Small intestine (tissue), 7 donors: ENCODE measurements at regions not wholly inside any gene's neighbourhood (a gene's known extent, or its start where the extent isn't known, plus 50 kb on each side); places are given as distances from the start of the nearest gene placed in this dataset.

Source experiments
- DNase-seq, 2 donors: peaks; one replicate each; pipeline versions ENCODE4 v3.0.0 to v3.0.0-alpha.2; 2013
- FAIRE-seq: peaks from 2 replicates; lab custom pipeline; 2012; peaks lifted over from hg19 to GRCh38; lab: Jason Lieb, UNC
- H3K27ac ChIP-seq, 3 donors: one replicate each; pipeline ENCODE4 v1.5.1; 2013; ENCODE audit warnings: low read length in 2 of 3, mild to moderate bottlenecking in 2 of 3, control low read depth in 1 of 3, inconsistent platforms in 1 of 3, low read depth in 1 of 3, moderate library complexity in 1 of 3
- H3K27me3 ChIP-seq, 3 donors: one replicate each; pipeline ENCODE4 v1.6.1; 2013; ENCODE audit warnings: low read length in 3 of 3, inconsistent platforms in 1 of 3; ENCODE audit not compliant: control insufficient read depth in 3 of 3, insufficient read depth in 3 of 3
- H3K36me3 ChIP-seq, 3 donors: one replicate each; pipeline ENCODE4 v1.6.1; 2013; ENCODE audit warnings: low read length in 3 of 3, inconsistent platforms in 1 of 3, low read depth in 1 of 3, mild to moderate bottlenecking in 1 of 3, moderate library complexity in 1 of 3; ENCODE audit not compliant: control insufficient read depth in 3 of 3, insufficient read depth in 2 of 3
- H3K4me1 ChIP-seq, 3 donors: one replicate each; pipeline ENCODE4 v1.6.1; 2013; ENCODE audit warnings: low read length in 2 of 3, inconsistent platforms in 1 of 3, low read depth in 1 of 3, mild to moderate bottlenecking in 1 of 3, moderate library complexity in 1 of 3; ENCODE audit not compliant: control insufficient read depth in 3 of 3, insufficient read depth in 2 of 3
- H3K4me3 ChIP-seq, 3 donors: one replicate each; pipeline ENCODE4 v1.5.1; 2013; ENCODE audit warnings: low read length in 3 of 3, control low read depth in 1 of 3, inconsistent platforms in 1 of 3, low read depth in 1 of 3, mild to moderate bottlenecking in 1 of 3, moderate library complexity in 1 of 3
- H3K9me3 ChIP-seq, 2 donors: one replicate each; pipeline ENCODE4 v1.6.1; 2013; ENCODE audit warnings: low read depth in 1 of 2, low read length in 1 of 2; ENCODE audit not compliant: control insufficient read depth in 2 of 2, insufficient read depth in 1 of 2
- WGBS, 3 donors: extraction: QIAGEN DNeasy Blood & Tissue Kit; methylation state at CpG; one replicate each; pipeline ENCODE4 v1.1.7; 2013; 5-methylcytosine and 5-hydroxymethylcytosine counted together
- donor health status: healthy with polysubstance abuse.
- donor health status: control.
- donor health status: control.
- donor health status: Bipolar disorder and iron deficiency.
- donor health status: healthy.

- Histone ChIP-seq H3K4me3 (no peak overlapping the region), H3K27me3 (no peaks in the 10 kb centered on the region), H3K36me3 (no peaks in the 10 kb centered on the region), H3K4me1 (no peaks in the 10 kb centered on the region), H3K9me3 (peaks cover 0 to 2% of the 10 kb centered on the region in 2 donors), H3K27ac (no peak overlapping the region)
- WGBS, 3 donors = 75 to 79% (median 77%) methylated on average over 1 of the region's 1 CpG
- no peak for DNase-seq
- no peak for FAIRE-seq
Observed at GRCh38 chr14:85295318-85295717, 234.6 kb upstream of the FLRT2 start.

GRCh38 chr14:85296456-85297210, 233.3 kb upstream of the FLRT2 start:
- Histone ChIP-seq H3K9me3 (peaks cover 0 to 3% of the 10 kb centered on the region in 2 donors), H3K27me3 (no peaks in the 10 kb centered on the region), H3K4me3 (no peak overlapping the region), H3K4me1 (no peaks in the 10 kb centered on the region), H3K36me3 (no peaks in the 10 kb centered on the region), H3K27ac (no peak overlapping the region)
- WGBS, 3 donors = 18 to 48% (median 39%) methylated on average over 3 of the region's 3 CpGs
- FAIRE-seq = no peak
- peak in 1 of 2 donors; percentile 42 for DNase-seq

GRCh38 chr14:85300107-85300506, 229.8 kb upstream of the FLRT2 start:
- Histone ChIP-seq H3K27me3 (no peaks in the 10 kb centered on the region), H3K4me1 (no peaks in the 10 kb centered on the region), H3K27ac (no peak overlapping the region), H3K4me3 (no peak overlapping the region), H3K9me3 (peaks cover 0 to 3% of the 10 kb centered on the region in 2 donors), H3K36me3 (no peaks in the 10 kb centered on the region)
- WGBS, 3 donors = 84 to 89% (median 86%) methylated on average over 1 of the region's 1 CpG
- DNase-seq (no peak), FAIRE-seq (no peak)

- FAIRE-seq (no peak), DNase-seq (no peak)
- Histone ChIP-seq H3K4me3 (no peak overlapping the region), H3K27ac (no peak overlapping the region), H3K27me3 (no peaks in the 10 kb centered on the region), H3K36me3 (no peaks in the 10 kb centered on the region), H3K4me1 (no peaks in the 10 kb centered on the region), H3K9me3 (peaks cover 0 to 3% of the 10 kb centered on the region in 2 donors)
- 57 to 60% (median 59%) methylated on average over 4 of the region's 4 CpGs for WGBS, 3 donors
Observed at GRCh38 chr14:85301506-85301905, 228.4 kb upstream of the FLRT2 start.

GRCh38 chr14:85306024-85306423, 223.9 kb upstream of the FLRT2 start:
- no peak overlapping the region for H3K27ac ChIP-seq
- DNase-seq = no peak
- 63 to 80% (median 67%) methylated on average over 3 of the region's 3 CpGs for WGBS, 3 donors

GRCh38 chr14:85308531-85309300, 221.2 kb upstream of the FLRT2 start:
- Histone ChIP-seq H3K9me3 (peaks cover 0 to 2% of the 10 kb centered on the region in 2 donors), H3K27me3 (no peaks in the 10 kb centered on the region), H3K36me3 (no peaks in the 10 kb centered on the region), H3K4me3 (no peak overlapping the region), H3K27ac (no peak overlapping the region), H3K4me1 (no peaks in the 10 kb centered on the region)
- FAIRE-seq (no peak), DNase-seq (no peak)
- WGBS, 3 donors = 32 to 78% (median 54%) methylated on average over 8 of the region's 8 CpGs

More at GRCh38 chr14:85306024-85306423, 223.9 kb upstream of the FLRT2 start:
- peaks cover 0 to 2% of the 10 kb centered on the region in 2 donors for H3K9me3 ChIP-seq
- H3K4me1 ChIP-seq = no peaks in the 10 kb centered on the region
- H3K27me3 ChIP-seq = no peaks in the 10 kb centered on the region
- H3K36me3 ChIP-seq = no peaks in the 10 kb centered on the region
- no peak overlapping the region for H3K4me3 ChIP-seq
- no peak for FAIRE-seq

GRCh38 chr14:85310491-85311272, 219.3 kb upstream of the FLRT2 start:
- H3K9me3 ChIP-seq = peaks cover 0 to 2% of the 10 kb centered on the region in 2 donors
- no peak overlapping the region for H3K27ac ChIP-seq
- FAIRE-seq = no peak
- DNase-seq = no peak
- H3K27me3 ChIP-seq = no peaks in the 10 kb centered on the region
- no peak overlapping the region for H3K4me3 ChIP-seq
- H3K4me1 ChIP-seq = no peaks in the 10 kb centered on the region
- 79 to 89% (median 84%) methylated on average over 8 of the region's 8 CpGs for WGBS, 3 donors
- H3K36me3 ChIP-seq = no peaks in the 10 kb centered on the region

- no peaks in the 10 kb centered on the region for H3K36me3 ChIP-seq
- peaks cover 0 to 4% of the 10 kb centered on the region in 2 donors for H3K9me3 ChIP-seq
- no peak for FAIRE-seq
- H3K4me3 ChIP-seq = no peak overlapping the region
- H3K27ac ChIP-seq = no peak overlapping the region
- no peaks in the 10 kb centered on the region for H3K4me1 ChIP-seq
- no peaks in the 10 kb centered on the region for H3K27me3 ChIP-seq
- 80 to 94% (median 85%) methylated on average over 2 of the region's 2 CpGs for WGBS, 3 donors
- DNase-seq = no peak
Observed at GRCh38 chr14:85313560-85314207, 216.3 kb upstream of the FLRT2 start.
